GM23338 (cell line): ENCODE measurements at regions not wholly inside any gene's neighbourhood (a gene's known extent, or its start where the extent isn't known, plus 50 kb on each side); places are given as distances from the start of the nearest gene placed in this dataset.

ENCODE experiments used
- ATAC-seq: fragments of 200-7000 bp; cut with Tn5 transposase; 3 replicates; pipeline ENCODE4 v1.9.1; 2020
- DNase-seq: peaks from one replicate; pipeline ENCODE4 v3.0.0-alpha.2; 2015; ENCODE audit warnings: low spot score
- H2AFZ ChIP-seq: fragments of 200-600 bp; sonication (generic); 2 replicates; pipeline ENCODE4 v1.8.0; 2016; ENCODE audit warnings: antibody characterized with exemption, mild to moderate bottlenecking, moderate library complexity
- H3F3A ChIP-seq: fragments of 200-600 bp; sonication (generic); replicated peaks from 2 replicates; pipeline ENCODE4 v1.8.0; 2017; ENCODE audit warnings: antibody characterized with exemption, mixed run types, low read depth
- H3K27ac ChIP-seq: fragments of 200-600 bp; sonication (generic); 2 replicates; pipeline ENCODE4 v1.6.1; 2016; ENCODE audit warnings: low read depth
- H3K27me3 ChIP-seq: fragments of 200-600 bp; sonication (generic); 2 replicates; pipeline ENCODE4 v1.8.0; 2016; ENCODE audit warnings: mild to moderate bottlenecking, mixed run types, moderate library complexity; ENCODE audit not compliant: insufficient read depth
- H3K36me3 ChIP-seq: fragments of 200-600 bp; sonication (generic); 2 replicates; pipeline ENCODE4 v1.8.0; 2016; ENCODE audit warnings: mild to moderate bottlenecking; ENCODE audit not compliant: insufficient read depth
- H3K4me1 ChIP-seq: fragments of 200-600 bp; sonication (generic); 2 replicates; pipeline ENCODE4 v1.8.0; 2016; ENCODE audit warnings: mild to moderate bottlenecking, moderate library complexity; ENCODE audit not compliant: insufficient read depth
- H3K4me2 ChIP-seq: fragments of 200-600 bp; sonication (generic); 2 replicates; pipeline ENCODE4 v1.7.1; 2017; ENCODE audit warnings: mixed run types
- H3K4me3 ChIP-seq: fragments of 200-600 bp; sonication (generic); 2 replicates; pipeline ENCODE4 v1.6.1; 2016; ENCODE audit warnings: mixed run types
- H3K79me2 ChIP-seq: fragments of 200-600 bp; sonication (generic); replicated peaks from 2 replicates; pipeline ENCODE4 v1.8.0; 2017; ENCODE audit warnings: mild to moderate bottlenecking; ENCODE audit not compliant: insufficient read depth
- H3K9me2 ChIP-seq: fragments of 200-600 bp; sonication (generic); 2 replicates; pipeline ENCODE4 v1.8.0; 2017; ENCODE audit not compliant: insufficient read depth
- H4K20me1 ChIP-seq: fragments of 200-600 bp; sonication (generic); replicated peaks from 2 replicates; pipeline ENCODE4 v1.8.0; 2017; ENCODE audit warnings: mild to moderate bottlenecking; ENCODE audit not compliant: insufficient read depth
- H3K27ac Mint-ChIP-seq: 2 replicates; pipeline ENCODE4 v1.8.0; 2020; ENCODE audit warnings: inconsistent platforms, mild to moderate bottlenecking, moderate library complexity, mixed read lengths
- H3K27me3 Mint-ChIP-seq: 3 replicates; pipeline ENCODE4 v1.8.0; 2022; ENCODE audit warnings: low read depth, mild to moderate bottlenecking, moderate library complexity, mixed read lengths, inconsistent platforms; ENCODE audit not compliant: insufficient read depth, poor library complexity
- H3K36me3 Mint-ChIP-seq: 3 replicates; pipeline ENCODE4 v1.8.0; 2021; ENCODE audit warnings: low read depth, mild to moderate bottlenecking, inconsistent platforms, moderate library complexity, mixed read lengths
- H3K4me1 Mint-ChIP-seq: 3 replicates; pipeline ENCODE4 v1.8.0; 2020; ENCODE audit warnings: mild to moderate bottlenecking, inconsistent platforms, mixed read lengths
- H3K4me3 Mint-ChIP-seq: 3 replicates; pipeline ENCODE4 v1.8.0; 2021; ENCODE audit warnings: moderate library complexity, mild to moderate bottlenecking, inconsistent platforms, mixed read lengths
- H3K9me3 Mint-ChIP-seq: 3 replicates; pipeline ENCODE4 v1.8.0; 2020; ENCODE audit warnings: moderate library complexity, mild to moderate bottlenecking, inconsistent platforms, mixed read lengths
- CREB1 ChIP-seq: fragments of 250-450 bp; sonication (Bioruptor Pico); IDR thresholded peaks from 2 replicates; pipeline ENCODE4 v1.5.0; 2020; ENCODE audit warnings: low read depth, mild to moderate bottlenecking, moderate library complexity
- CTCF ChIP-seq, 2 experiments: fragments of 200-600 bp in 1 of 2; sonication (generic) in 1 of 2; conservative IDR thresholded peaks; 2 replicates each; pipeline versions ENCODE4 v1.5.1 to v1.6.1; 2016 to 2017; ENCODE audit warnings: antibody characterized with exemption in 2 of 2, low read depth in 2 of 2, mild to moderate bottlenecking in 2 of 2, moderate library complexity in 1 of 2
- ETS1 ChIP-seq: IDR thresholded peaks from 2 replicates; pipeline ENCODE4 v1.6.1; 2016; ENCODE audit warnings: antibody characterized with exemption
- EZH2 ChIP-seq: fragments of 200-600 bp; sonication (generic); IDR thresholded peaks from one replicate; pipeline ENCODE4 v1.8.0; 2017; ENCODE audit warnings: antibody characterized with exemption, mild to moderate bottlenecking, low read depth; ENCODE audit not compliant: unreplicated experiment
- EZH2phosphoT487 ChIP-seq: fragments of 200-600 bp; sonication (generic); IDR thresholded peaks from one replicate; pipeline ENCODE4 v1.8.1; 2018; ENCODE audit warnings: antibody characterized with exemption; ENCODE audit not compliant: unreplicated experiment
- JUNB ChIP-seq: IDR thresholded peaks from one replicate; pipeline ENCODE4 v1.6.1; 2016; ENCODE audit warnings: antibody characterized with exemption; ENCODE audit not compliant: unreplicated experiment
- NANOG ChIP-seq: IDR thresholded peaks from 2 replicates; pipeline ENCODE4 v1.6.1; 2016; ENCODE audit warnings: antibody characterized with exemption, borderline replicate concordance
- POLR2AphosphoS5 ChIP-seq: IDR thresholded peaks from 2 replicates; pipeline ENCODE4 v1.6.1; 2016; ENCODE audit warnings: antibody characterized with exemption, low read depth
- STAT1 ChIP-seq: IDR thresholded peaks from one replicate; pipeline ENCODE4 v1.6.1; 2016; ENCODE audit warnings: antibody characterized with exemption; ENCODE audit not compliant: unreplicated experiment
- ZNF114 ChIP-seq: fragments of 250-450 bp; sonication (Bioruptor Pico); IDR thresholded peaks from 2 replicates; pipeline ENCODE4 v1.5.0; 2020; ENCODE audit warnings: mild to moderate bottlenecking, moderate library complexity
- ZNF462 ChIP-seq: fragments of 250-450 bp; sonication (Bioruptor Pico); IDR thresholded peaks from 2 replicates; pipeline ENCODE4 v1.5.0; 2020; ENCODE audit warnings: mild to moderate bottlenecking, moderate library complexity

- Histone ChIP-seq H3K27me3 (no peaks in the 10 kb centered on the region), H3K4me1 (no peaks in the 10 kb centered on the region), H3F3A (no peaks in the 10 kb centered on the region), H4K20me1 (no peaks in the 10 kb centered on the region), H3K27ac (no peak overlapping the region), H3K4me3 (no peak overlapping the region), H3K36me3 (no peaks in the 10 kb centered on the region), H3K9me2 (no peaks in the 10 kb centered on the region), H3K79me2 (no peaks in the 10 kb centered on the region), H2AFZ (no peak overlapping the region), H3K4me2 (no peak overlapping the region)
- H3K4me1 Mint-ChIP-seq, result peaks cover 7% of the 10 kb centered on the region
- ATAC-seq, result no peak
- no peak for TF ChIP-seq JUNB
- no peak for DNase-seq
- no peak overlapping the region for H3K4me3 Mint-ChIP-seq
- H3K9me3 Mint-ChIP-seq, result no peaks in the 10 kb centered on the region
- no peaks in the 10 kb centered on the region for H3K36me3 Mint-ChIP-seq
- no peak overlapping the region for H3K27ac Mint-ChIP-seq
- H3K27me3 Mint-ChIP-seq, result no peaks in the 10 kb centered on the region
Observed at GRCh38 chrX:13125188-13125587, 80.8 kb upstream of the FAM9C start.

DNA sequence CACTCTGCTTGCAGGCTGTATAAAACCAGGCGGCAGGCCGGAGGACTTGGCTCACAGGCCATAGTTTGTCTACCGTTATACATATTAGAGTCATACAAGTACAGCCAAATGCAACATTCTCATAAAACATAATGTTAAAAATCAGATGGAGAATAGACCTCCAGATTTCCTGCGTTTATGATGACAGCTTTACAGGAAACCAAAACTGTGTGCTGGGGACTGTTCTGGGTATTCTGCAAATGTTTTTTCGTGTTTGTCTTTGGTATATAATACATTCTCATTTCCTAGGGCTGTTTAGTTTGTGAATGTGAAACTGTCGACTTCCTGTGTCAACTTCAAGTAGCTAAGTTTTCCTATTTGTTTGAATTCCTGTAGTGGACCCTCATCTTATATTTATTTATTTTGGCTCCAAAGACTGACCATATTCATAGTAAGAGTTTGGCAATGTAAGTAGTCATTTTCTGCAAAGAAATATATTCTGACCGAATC, 79.5 kb upstream of the FAM9C start:
- Histone ChIP-seq H3K27ac (no peak overlapping the region), H4K20me1 (no peaks in the 10 kb centered on the region), H3K36me3 (no peaks in the 10 kb centered on the region), H2AFZ (no peak overlapping the region), H3K27me3 (no peaks in the 10 kb centered on the region), H3K4me3 (no peak overlapping the region), H3K4me1 (no peaks in the 10 kb centered on the region), H3K79me2 (no peaks in the 10 kb centered on the region), H3F3A (no peaks in the 10 kb centered on the region), H3K4me2 (no peak overlapping the region), H3K9me2 (no peaks in the 10 kb centered on the region)
- DNase-seq (no peak), ATAC-seq (no peak)
- H3K4me1 Mint-ChIP-seq, result peaks cover 7% of the 10 kb centered on the region
- no peaks in the 10 kb centered on the region for H3K27me3 Mint-ChIP-seq
- no peak overlapping the region for H3K27ac Mint-ChIP-seq
- no peaks in the 10 kb centered on the region for H3K9me3 Mint-ChIP-seq
- H3K36me3 Mint-ChIP-seq, result peaks cover 3% of the 10 kb centered on the region; the same call in 1 of the 3 replicates
- H3K4me3 Mint-ChIP-seq, result no peak overlapping the region
- no peak for TF ChIP-seq ETS1
- no peak for TF ChIP-seq JUNB
- no peak for TF ChIP-seq EZH2phosphoT487
- no peak for TF ChIP-seq NANOG
- TF ChIP-seq CTCF (conservative IDR thresholded peaks at IDR 0.05; ENCODE audit: low read depth in 2 of 2), result no peak
- no peak for TF ChIP-seq STAT1
- TF ChIP-seq CREB1 (CRISPR knock-in tag), result no peak
- TF ChIP-seq EZH2, result no peak
- no peak for TF ChIP-seq POLR2AphosphoS5
- no peak for TF ChIP-seq ZNF462
- TF ChIP-seq ZNF114 (CRISPR knock-in tag), result no peak
